Fibroblast of lung (primary cell): ENCODE measurements at regions not wholly inside any gene's neighbourhood (a gene's known extent, or its start where the extent isn't known, plus 50 kb on each side); places are given as distances from the start of the nearest gene placed in this dataset.

Source experiments
- DNase-seq, 2 donors: peaks; one replicate each; pipeline versions ENCODE4 v3.0.0 to v3.0.0-alpha.2; 2010; ENCODE audit warnings: low read depth in 2 of 2
- H2AFZ ChIP-seq: 2 replicates; pipeline ENCODE4 v1.5.1; 2012; ENCODE audit warnings: low read length, control low read depth, inconsistent platforms
- H3K27ac ChIP-seq: 2 replicates; pipeline ENCODE4 v1.5.1; 2011; ENCODE audit warnings: low read length, control low read depth; ENCODE audit not compliant: insufficient read depth
- H3K27me3 ChIP-seq: 2 replicates; pipeline ENCODE4 v1.5.1; 2011; ENCODE audit warnings: mild to moderate bottlenecking, low read length; ENCODE audit not compliant: control insufficient read depth, insufficient read depth
- H3K36me3 ChIP-seq: 2 replicates; pipeline ENCODE4 v1.5.1; 2011; ENCODE audit warnings: low read length; ENCODE audit not compliant: control insufficient read depth, insufficient read depth
- H3K4me1 ChIP-seq: 2 replicates; pipeline ENCODE4 v1.5.1; 2011; ENCODE audit warnings: low read length; ENCODE audit not compliant: control insufficient read depth, insufficient read depth; ENCODE audit errors: extremely low read depth
- H3K4me2 ChIP-seq: 2 replicates; pipeline ENCODE4 v1.5.1; 2011; ENCODE audit warnings: low read length, control low read depth; ENCODE audit not compliant: insufficient read depth; ENCODE audit errors: extremely low read depth
- H3K4me3 ChIP-seq, 4 experiments: fragments of 200-600 bp in 1 of 4; sonication (generic) in 1 of 4; replicated peaks in 1 of 4; 2 replicates each; pipeline ENCODE4 v1.5.1; 2011 to 2016; ENCODE audit warnings: low read length in 4 of 4, low read depth in 3 of 4, mild to moderate bottlenecking in 3 of 4, control low read depth in 2 of 4, inconsistent platforms in 1 of 4, mixed read lengths in 1 of 4; ENCODE audit not compliant: insufficient read depth in 1 of 4; ENCODE audit errors: control extremely low read depth in 1 of 4
- H3K79me2 ChIP-seq: 2 replicates; pipeline ENCODE4 v1.5.1; 2012; ENCODE audit warnings: mild to moderate bottlenecking, low read length, inconsistent platforms; ENCODE audit not compliant: control insufficient read depth, insufficient read depth
- H3K9ac ChIP-seq: 2 replicates; pipeline ENCODE4 v1.5.1; 2011; ENCODE audit warnings: mild to moderate bottlenecking, low read length, control low read depth; ENCODE audit not compliant: insufficient read depth
- H3K9me3 ChIP-seq: 2 replicates; pipeline ENCODE4 v1.5.1; 2012; ENCODE audit warnings: low read depth, low read length; ENCODE audit not compliant: control insufficient read depth, insufficient read depth
- H4K20me1 ChIP-seq: 2 replicates; pipeline ENCODE4 v1.5.1; 2011; ENCODE audit warnings: low read length; ENCODE audit not compliant: control insufficient read depth, insufficient read depth; ENCODE audit errors: extremely low read depth
- CTCF ChIP-seq, 2 donors: IDR thresholded peaks in 1 of 2; conservative IDR thresholded peaks in 1 of 2; 1 replicate in 1 of 2; 2 replicates in 1 of 2; pipeline ENCODE4 v1.5.1; 2011 to 2012; ENCODE audit warnings: low read length in 2 of 2, control low read depth in 1 of 2, inconsistent platforms in 1 of 2, low read depth in 1 of 2, mild to moderate bottlenecking in 1 of 2
- EZH2 ChIP-seq: IDR thresholded peaks from 2 replicates; pipeline ENCODE4 v1.5.1; 2012; ENCODE audit warnings: low read length, control low read depth, mild to moderate bottlenecking; ENCODE audit errors: missing control alignments

GRCh38 chr3:502486-502885 lies 305.9 kb downstream of the CHL1 start:
- Histone ChIP-seq H3K36me3 (no peaks in the 10 kb centered on the region), H4K20me1 (no peaks in the 10 kb centered on the region), H2AFZ (no peak overlapping the region), H3K27ac (no peak overlapping the region), H3K4me1 (no peaks in the 10 kb centered on the region), H3K4me3 (no peak overlapping the region), H3K27me3 (no peaks in the 10 kb centered on the region), H3K4me2 (no peak overlapping the region), H3K9me3 (no peaks in the 10 kb centered on the region), H3K9ac (no peak overlapping the region), H3K79me2 (no peaks in the 10 kb centered on the region)
- TF ChIP-seq EZH2, result no peak
- no peak for TF ChIP-seq CTCF (conservative IDR thresholded peaks at IDR 0.05 in 1 of 2, IDR thresholded peaks at IDR 0.05 in 1 of 2; ENCODE audit: low read depth in 1 of 2, low read length in 2 of 2)
- no peak for DNase-seq

GRCh38 chr3:513301-513700 lies 316.7 kb downstream of the CHL1 start:
- H3K27ac ChIP-seq, result no peak overlapping the region
- no peak overlapping the region for H3K4me3 ChIP-seq
- no peaks in the 10 kb centered on the region for H3K36me3 ChIP-seq
- H4K20me1 ChIP-seq, result no peaks in the 10 kb centered on the region
- no peaks in the 10 kb centered on the region for H3K4me1 ChIP-seq
- no peak overlapping the region for H2AFZ ChIP-seq
- TF ChIP-seq EZH2 (no peak), CTCF (conservative IDR thresholded peaks at IDR 0.05 in 1 of 2, IDR thresholded peaks at IDR 0.05 in 1 of 2; ENCODE audit: low read depth in 1 of 2, low read length in 2 of 2) (no peak)
- no peak overlapping the region for H3K9ac ChIP-seq
- no peaks in the 10 kb centered on the region for H3K9me3 ChIP-seq
- H3K79me2 ChIP-seq, result no peaks in the 10 kb centered on the region
- H3K27me3 ChIP-seq, result no peaks in the 10 kb centered on the region
- DNase-seq, result no peak
- H3K4me2 ChIP-seq, result no peak overlapping the region

- no peaks in the 10 kb centered on the region for H3K36me3 ChIP-seq
- H3K79me2 ChIP-seq, result no peaks in the 10 kb centered on the region
- no peak overlapping the region for H3K4me3 ChIP-seq
- no peak overlapping the region for H3K4me2 ChIP-seq
- no peak for DNase-seq
- H3K4me1 ChIP-seq, result no peaks in the 10 kb centered on the region
- H3K9me3 ChIP-seq, result no peaks in the 10 kb centered on the region
- no peaks in the 10 kb centered on the region for H3K27me3 ChIP-seq
- no peak for TF ChIP-seq CTCF (conservative IDR thresholded peaks at IDR 0.05 in 1 of 2, IDR thresholded peaks at IDR 0.05 in 1 of 2; ENCODE audit: low read depth in 1 of 2, low read length in 2 of 2)
- no peak for TF ChIP-seq EZH2
- H3K9ac ChIP-seq, result no peak overlapping the region
- H2AFZ ChIP-seq, result no peak overlapping the region
- H4K20me1 ChIP-seq, result no peaks in the 10 kb centered on the region
- no peak overlapping the region for H3K27ac ChIP-seq
Measured at GRCh38 chr3:514192-514591, 317.6 kb downstream of the CHL1 start.
